SU-DHL-6 (cell line): ENCODE measurements at regions not wholly inside any gene's neighbourhood (a gene's known extent, or its start where the extent isn't known, plus 50 kb on each side); places are given as distances from the start of the nearest gene placed in this dataset.

ENCODE experiments used
- H2AFZ ChIP-seq: fragments of 200-600 bp; sonication (generic); 2 replicates; pipeline ENCODE4 v1.6.1; 2014; ENCODE audit warnings: low read depth, mild to moderate bottlenecking, moderate library complexity, mixed read lengths, antibody characterized with exemption, low read length; ENCODE audit not compliant: severe bottlenecking
- H3F3A ChIP-seq: fragments of 200-600 bp; shearing (Covaris generic); 2 replicates; pipeline ENCODE4 v1.6.0; 2016; ENCODE audit warnings: antibody characterized with exemption, mild to moderate bottlenecking; ENCODE audit not compliant: insufficient read depth
- H3K27ac ChIP-seq: fragments of 200-600 bp; sonication (generic); 2 replicates; pipeline ENCODE4 v1.5.1; 2016; ENCODE audit warnings: low read depth, mild to moderate bottlenecking, low read length, moderate library complexity, mixed read lengths
- H3K27me3 ChIP-seq: fragments of 200-600 bp; sonication (generic), shearing (Covaris generic); 2 replicates; pipeline ENCODE4 v1.6.0; 2014; ENCODE audit warnings: mild to moderate bottlenecking, low read length
- H3K36me3 ChIP-seq: fragments of 200-600 bp; sonication (generic); 2 replicates; pipeline ENCODE4 v1.6.1; 2014; ENCODE audit warnings: mild to moderate bottlenecking, low read length, mixed read lengths
- H3K4me2 ChIP-seq: fragments of 300-600, 200-600 bp; shearing (Covaris generic), sonication (generic); 2 replicates; pipeline ENCODE4 v1.6.0; 2014; ENCODE audit warnings: low read length, low read depth, mild to moderate bottlenecking; ENCODE audit not compliant: poor library complexity, severe bottlenecking
- H3K4me3 ChIP-seq: fragments of 200-600 bp; sonication (generic); 2 replicates; pipeline ENCODE4 v1.5.1; 2014; ENCODE audit warnings: antibody characterized with exemption, low read length, mild to moderate bottlenecking, mixed read lengths; ENCODE audit not compliant: insufficient read depth, poor library complexity, severe bottlenecking
- H3K79me2 ChIP-seq: fragments of 200-600 bp; sonication (generic); 2 replicates; pipeline ENCODE4 v1.6.1; 2014; ENCODE audit warnings: mild to moderate bottlenecking, low read length, moderate library complexity; ENCODE audit not compliant: insufficient read depth
- H3K9ac ChIP-seq: fragments of 200-600 bp; sonication (generic); 2 replicates; pipeline ENCODE4 v1.7.0; 2014; ENCODE audit warnings: mild to moderate bottlenecking, low read length
- H3K9me2 ChIP-seq: fragments of 200-600 bp; sonication (generic); replicated peaks from 2 replicates; pipeline ENCODE4 v1.6.1; 2014; ENCODE audit warnings: low read length; ENCODE audit not compliant: insufficient read depth
- H3K9me3 ChIP-seq: fragments of 200-600 bp; sonication (generic); 2 replicates; pipeline ENCODE4 v1.6.1; 2014; ENCODE audit warnings: low read length, mixed read lengths; ENCODE audit not compliant: insufficient read depth
- H4K20me1 ChIP-seq: fragments of 200-600 bp; sonication (generic); 2 replicates; pipeline ENCODE4 v1.6.1; 2014; ENCODE audit warnings: low read depth, mild to moderate bottlenecking, antibody characterized with exemption, low read length, moderate library complexity, mixed read lengths
- CTCF ChIP-seq: fragments of 200-600 bp; sonication (generic); IDR thresholded peaks from one replicate; pipeline ENCODE4 v1.5.1; 2017; ENCODE audit warnings: antibody characterized with exemption, mild to moderate bottlenecking, low read length, moderate library complexity; ENCODE audit not compliant: insufficient read depth, poor library complexity, severe bottlenecking
- EZH2phosphoT487 ChIP-seq: fragments of 200-600 bp; sonication (generic), shearing (Covaris generic); conservative IDR thresholded peaks from 2 replicates; pipeline ENCODE4 v1.6.1; 2018; ENCODE audit warnings: mild to moderate bottlenecking, antibody characterized with exemption, low read length, moderate library complexity, mixed read lengths

GRCh38 chr13:74009100-74009668, 125.0 kb downstream of the KLF12 start:
- Histone ChIP-seq H3K9ac (no peak overlapping the region), H3F3A (no peaks in the 10 kb centered on the region), H3K36me3 (no peaks in the 10 kb centered on the region), H3K9me3 (no peaks in the 10 kb centered on the region), H3K79me2 (no peaks in the 10 kb centered on the region), H3K4me2 (no peak overlapping the region), H3K9me2 (no peaks in the 10 kb centered on the region), H4K20me1 (no peaks in the 10 kb centered on the region), H3K4me3 (no peak overlapping the region), H2AFZ (no peak overlapping the region), H3K27me3 (no peaks in the 10 kb centered on the region), H3K27ac (no peak overlapping the region)
- TF ChIP-seq CTCF: no peak
- no peak for TF ChIP-seq EZH2phosphoT487

- TF ChIP-seq EZH2phosphoT487 (no peak), CTCF (no peak)
These were observed 127.5 kb downstream of the KLF12 start for GRCh38 chr13:74006666-74007065.

GRCh38 chr13:74005320-74006157, 128.7 kb downstream of the KLF12 start:
- no peak for TF ChIP-seq CTCF
- no peak for TF ChIP-seq EZH2phosphoT487
- no peak overlapping the region for H3K9ac ChIP-seq
- no peaks in the 10 kb centered on the region for H3F3A ChIP-seq

More at GRCh38 chr13:74006666-74007065, 127.5 kb downstream of the KLF12 start:
- H3K36me3 ChIP-seq: no peaks in the 10 kb centered on the region
- H4K20me1 ChIP-seq: no peaks in the 10 kb centered on the region
- H3K79me2 ChIP-seq: no peaks in the 10 kb centered on the region
- no peak overlapping the region for H2AFZ ChIP-seq
- H3K27ac ChIP-seq: no peak overlapping the region
- no peaks in the 10 kb centered on the region for H3K9me2 ChIP-seq
- H3K9me3 ChIP-seq: no peaks in the 10 kb centered on the region
- no peak overlapping the region for H3K4me2 ChIP-seq
- no peak overlapping the region for H3K9ac ChIP-seq
- H3F3A ChIP-seq: no peaks in the 10 kb centered on the region
- no peaks in the 10 kb centered on the region for H3K27me3 ChIP-seq
- H3K4me3 ChIP-seq: no peak overlapping the region

More at GRCh38 chr13:74005320-74006157, 128.7 kb downstream of the KLF12 start:
- Histone ChIP-seq H2AFZ (no peak overlapping the region), H3K9me2 (no peaks in the 10 kb centered on the region), H4K20me1 (no peaks in the 10 kb centered on the region), H3K4me3 (no peak overlapping the region), H3K27ac (no peak overlapping the region), H3K9me3 (no peaks in the 10 kb centered on the region), H3K36me3 (no peaks in the 10 kb centered on the region), H3K79me2 (no peaks in the 10 kb centered on the region), H3K4me2 (no peak overlapping the region), H3K27me3 (no peaks in the 10 kb centered on the region)
